PFSK-1 (cell line): ENCODE measurements at regions not wholly inside any gene's neighbourhood (a gene's known extent, or its start where the extent isn't known, plus 50 kb on each side); places are given as distances from the start of the nearest gene placed in this dataset.

Source experiments
- FOXP2 ChIP-seq: optimal IDR thresholded peaks from 2 replicates; pipeline ENCODE3; 2011; ENCODE audit warnings: borderline replicate concordance, control low read depth, inconsistent platforms; ENCODE audit not compliant: insufficient read depth; ENCODE audit errors: extremely low read length, extremely low read depth
- POLR2AphosphoS5 ChIP-seq: IDR thresholded peaks from 2 replicates; pipeline ENCODE4 v1.6.1; 2012; ENCODE audit warnings: low read depth, mild to moderate bottlenecking, control low read depth, low read length, moderate library complexity
- REST ChIP-seq, 2 experiments: IDR thresholded peaks; 2 replicates each; pipeline versions ENCODE4 v1.6.1 to v1.8.0; 2011 to 2012; ENCODE audit warnings: low read depth in 2 of 2, low read length in 2 of 2, control low read depth in 1 of 2, inconsistent platforms in 1 of 2, mild to moderate bottlenecking in 1 of 2, moderate library complexity in 1 of 2; ENCODE audit not compliant: insufficient read depth in 1 of 2
- TAF1 ChIP-seq: IDR thresholded peaks from 2 replicates; pipeline ENCODE4 v1.6.1; 2012; ENCODE audit warnings: low read length, control low read depth, borderline replicate concordance; ENCODE audit not compliant: insufficient read depth

GRCh38 chr1:60169206-60169605, 95.6 kb upstream of the C1orf87 start:
- TF ChIP-seq TAF1: no peak
- TF ChIP-seq POLR2AphosphoS5: no peak
- TF ChIP-seq REST (IDR thresholded peaks at IDR 0.05; ENCODE audit: insufficient read depth in 1 of 2, low read depth in 2 of 2, low read length in 2 of 2): no peak
- no peak for TF ChIP-seq FOXP2
